ENCODE measurements at regions not wholly inside any gene's neighbourhood (a gene's known extent, or its start where the extent isn't known, plus 50 kb on each side); places are given as distances from the start of the nearest gene placed in this dataset.

DNA sequence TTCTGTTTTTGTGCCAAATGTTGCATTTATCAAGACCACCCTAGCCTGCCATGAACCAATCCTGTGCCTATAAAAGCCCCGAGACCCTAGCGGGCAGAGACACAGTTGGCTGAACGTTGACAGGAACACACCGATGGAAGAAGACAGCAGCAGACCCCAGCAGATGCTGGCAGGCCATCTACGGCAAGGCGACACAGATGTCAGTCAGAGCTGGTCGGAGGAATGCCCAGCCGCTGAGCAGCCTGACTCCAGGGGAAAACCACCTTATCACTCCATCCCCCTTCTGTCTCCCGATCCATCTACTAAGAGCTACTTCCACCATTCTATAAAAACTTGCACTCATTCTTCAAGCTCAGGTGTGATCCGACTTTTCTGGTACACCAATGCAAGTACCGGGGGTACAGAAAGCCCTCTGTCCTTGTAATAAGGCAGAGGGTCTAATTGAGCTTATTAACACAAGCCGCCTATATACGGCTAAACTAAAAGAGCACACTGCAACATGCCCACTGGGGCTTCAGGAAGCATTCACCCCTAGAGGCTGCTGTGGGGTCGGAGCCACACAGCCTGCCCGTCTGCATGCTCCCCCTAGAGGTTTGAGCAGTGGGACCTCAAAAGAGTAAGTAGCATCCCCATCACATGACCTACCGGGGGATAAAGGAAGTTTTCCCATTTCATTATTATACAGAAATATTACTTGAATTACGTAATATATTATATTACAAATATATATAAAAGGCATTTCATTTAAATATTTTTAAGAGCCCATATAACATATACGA, 1156.3 kb upstream of the B3GALT2 start:
- WGBS: 95% methylated on average over 18 of the region's 18 CpGs
- H3K27ac ChIP-seq (ENCODE audit: low read depth in 1 of 2, low read length in 1 of 2): no peak overlapping the region
- no peak for DNase-seq (ENCODE audit: low read depth in 6 of 9, low spot score in 9 of 9)

DNA sequence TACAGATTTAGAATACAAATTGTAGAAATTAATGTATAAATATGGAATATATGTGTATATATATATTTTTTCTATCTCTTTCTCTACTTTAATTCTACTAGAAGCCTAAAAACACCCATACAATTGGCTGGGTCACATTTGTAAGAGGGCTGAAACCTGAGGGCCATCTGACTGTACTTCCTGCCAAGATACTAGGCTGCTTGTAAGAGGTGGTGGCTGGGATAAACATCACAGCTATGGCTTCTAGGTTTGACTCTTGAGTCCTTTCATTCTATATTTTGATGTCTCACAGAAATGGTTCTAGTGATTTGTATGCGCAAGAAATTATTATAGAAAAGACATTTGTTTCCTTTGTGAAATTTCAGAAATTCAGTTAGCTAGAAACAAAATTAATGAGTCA, 1155.2 kb upstream of the B3GALT2 start:
- no peak for DNase-seq (ENCODE audit: low read depth in 6 of 9, low spot score in 9 of 9)
- Histone ChIP-seq H3K9me3 (ENCODE audit: control insufficient read depth in 2 of 2, insufficient read depth in 1 of 2, low read length in 1 of 2) (no peaks in the 10 kb centered on the region), H3K27me3 (ENCODE audit: control insufficient read depth in 2 of 2, insufficient read depth in 1 of 2, low read length in 1 of 2) (no peaks in the 10 kb centered on the region), H3K4me3 (ENCODE audit: low read length in 2 of 2) (no peak overlapping the region), H3K36me3 (ENCODE audit: control insufficient read depth in 2 of 2, insufficient read depth in 2 of 2, low read length in 1 of 2) (no peaks in the 10 kb centered on the region), H3K4me1 (ENCODE audit: control insufficient read depth in 2 of 2, insufficient read depth in 2 of 2, low read length in 2 of 2) (no peaks in the 10 kb centered on the region), H3K27ac (ENCODE audit: low read depth in 1 of 2, low read length in 1 of 2) (no peak overlapping the region)
- WGBS: 98% methylated on average over 1 of the region's 1 CpG

More for the DNA sequence above, 1156.3 kb upstream of the B3GALT2 start:
- H3K36me3 ChIP-seq (ENCODE audit: control insufficient read depth in 2 of 2, insufficient read depth in 2 of 2, low read length in 1 of 2): no peaks in the 10 kb centered on the region
- H3K4me1 ChIP-seq (ENCODE audit: control insufficient read depth in 2 of 2, insufficient read depth in 2 of 2, low read length in 2 of 2): no peaks in the 10 kb centered on the region
- no peaks in the 10 kb centered on the region for H3K9me3 ChIP-seq (ENCODE audit: control insufficient read depth in 2 of 2, insufficient read depth in 1 of 2, low read length in 1 of 2)
- no peaks in the 10 kb centered on the region for H3K27me3 ChIP-seq (ENCODE audit: control insufficient read depth in 2 of 2, insufficient read depth in 1 of 2, low read length in 1 of 2)
- no peak overlapping the region for H3K4me3 ChIP-seq (ENCODE audit: low read length in 2 of 2)

DNA sequence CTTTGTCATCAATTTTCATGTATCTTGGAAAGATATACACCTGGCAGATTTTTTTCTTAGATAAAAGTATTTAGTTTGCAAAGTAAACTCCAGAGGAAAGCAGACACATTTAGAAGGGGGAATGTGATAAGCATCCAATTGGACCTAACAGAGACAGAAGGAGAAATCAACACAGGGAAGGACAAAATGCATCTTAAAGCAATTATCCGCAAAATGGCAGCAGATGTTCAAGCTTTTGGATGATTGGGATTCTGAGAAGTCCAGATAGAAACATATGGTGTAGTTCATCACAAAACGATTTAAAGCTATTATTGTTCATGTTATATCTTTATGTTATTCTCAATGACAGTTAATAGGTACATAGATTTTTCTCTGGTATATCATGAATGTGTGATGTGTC, 1153.1 kb upstream of the B3GALT2 start:
- no peaks in the 10 kb centered on the region for H3K27me3 ChIP-seq (ENCODE audit: control insufficient read depth in 2 of 2, insufficient read depth in 1 of 2, low read length in 1 of 2)
- no peak overlapping the region for H3K4me3 ChIP-seq (ENCODE audit: low read length in 2 of 2)
- WGBS: 96% methylated on average over 2 of the region's 2 CpGs
- no peaks in the 10 kb centered on the region for H3K36me3 ChIP-seq (ENCODE audit: control insufficient read depth in 2 of 2, insufficient read depth in 2 of 2, low read length in 1 of 2)
- DNase-seq (ENCODE audit: low read depth in 6 of 9, low spot score in 9 of 9): no peak
- no peaks in the 10 kb centered on the region for H3K9me3 ChIP-seq (ENCODE audit: control insufficient read depth in 2 of 2, insufficient read depth in 1 of 2, low read length in 1 of 2)
- no peak overlapping the region for H3K27ac ChIP-seq (ENCODE audit: low read depth in 1 of 2, low read length in 1 of 2)
- no peaks in the 10 kb centered on the region for H3K4me1 ChIP-seq (ENCODE audit: control insufficient read depth in 2 of 2, insufficient read depth in 2 of 2, low read length in 2 of 2)

DNA sequence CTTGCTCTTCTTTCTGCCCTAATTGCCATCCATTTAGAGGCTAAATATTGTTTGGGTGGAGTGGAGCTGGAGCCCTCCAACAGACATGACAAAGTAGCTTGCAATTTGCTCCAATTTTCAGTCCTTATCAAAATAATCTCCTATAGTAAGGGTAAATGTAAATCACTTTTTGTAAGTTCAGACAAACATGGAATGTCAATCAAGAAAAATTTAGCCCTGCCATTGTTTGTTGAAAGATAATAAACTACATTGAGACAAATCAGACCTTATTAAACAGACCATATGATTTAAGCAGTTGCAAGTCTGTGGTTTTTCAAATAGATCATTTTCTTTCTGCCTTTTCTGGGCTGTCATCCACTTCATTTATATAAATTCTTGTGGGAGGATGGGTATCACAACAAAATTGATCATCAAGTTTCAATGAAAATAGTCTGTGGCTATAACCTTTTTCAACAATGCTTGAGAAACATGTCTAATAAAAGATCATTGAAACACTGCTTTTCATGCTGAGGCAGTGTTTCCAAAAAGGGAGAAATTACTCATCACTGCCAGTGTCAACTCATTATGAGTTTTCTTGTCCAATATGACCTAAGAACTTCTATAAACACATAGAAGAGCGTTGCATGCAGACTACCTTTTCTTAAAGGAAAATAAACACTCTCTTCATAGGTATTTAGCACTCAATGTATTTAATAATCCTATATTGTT, 1152.0 kb upstream of the B3GALT2 start:
- WGBS: 89% methylated on average over 1 of the region's 1 CpG
- Histone ChIP-seq H3K4me3 (ENCODE audit: low read length in 2 of 2) (no peak overlapping the region), H3K27ac (ENCODE audit: low read depth in 1 of 2, low read length in 1 of 2) (no peak overlapping the region), H3K27me3 (ENCODE audit: control insufficient read depth in 2 of 2, insufficient read depth in 1 of 2, low read length in 1 of 2) (no peaks in the 10 kb centered on the region), H3K36me3 (ENCODE audit: control insufficient read depth in 2 of 2, insufficient read depth in 2 of 2, low read length in 1 of 2) (no peaks in the 10 kb centered on the region), H3K9me3 (ENCODE audit: control insufficient read depth in 2 of 2, insufficient read depth in 1 of 2, low read length in 1 of 2) (no peaks in the 10 kb centered on the region), H3K4me1 (ENCODE audit: control insufficient read depth in 2 of 2, insufficient read depth in 2 of 2, low read length in 2 of 2) (no peaks in the 10 kb centered on the region)
- DNase-seq (ENCODE audit: low read depth in 6 of 9, low spot score in 9 of 9): no peak

DNA sequence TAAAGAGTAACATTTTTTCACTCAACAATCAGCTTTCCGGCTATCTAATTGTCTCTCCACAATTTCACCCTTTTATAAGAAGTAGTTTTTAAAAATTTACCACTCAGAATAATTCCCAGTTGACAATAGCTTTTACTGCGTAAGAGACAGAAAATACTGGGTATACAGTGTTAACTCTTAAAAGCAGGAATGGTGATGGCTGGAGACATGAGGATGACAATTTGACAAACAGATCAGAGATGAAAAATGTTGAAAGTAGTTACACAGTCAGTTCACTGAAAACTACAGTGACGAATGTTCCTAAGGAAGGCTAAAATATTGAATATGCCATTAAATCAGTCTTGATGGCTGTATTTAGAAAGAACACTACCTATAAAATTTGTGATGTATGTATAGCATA, 1146.8 kb upstream of the B3GALT2 start:
- Histone ChIP-seq H3K27ac (ENCODE audit: low read depth in 1 of 2, low read length in 1 of 2) (no peak overlapping the region), H3K36me3 (ENCODE audit: control insufficient read depth in 2 of 2, insufficient read depth in 2 of 2, low read length in 1 of 2) (no peaks in the 10 kb centered on the region), H3K4me3 (ENCODE audit: low read length in 2 of 2) (no peak overlapping the region), H3K9me3 (ENCODE audit: control insufficient read depth in 2 of 2, insufficient read depth in 1 of 2, low read length in 1 of 2) (no peaks in the 10 kb centered on the region), H3K4me1 (ENCODE audit: control insufficient read depth in 2 of 2, insufficient read depth in 2 of 2, low read length in 2 of 2) (no peaks in the 10 kb centered on the region), H3K27me3 (ENCODE audit: control insufficient read depth in 2 of 2, insufficient read depth in 1 of 2, low read length in 1 of 2) (no peaks in the 10 kb centered on the region)
- DNase-seq (ENCODE audit: low read depth in 6 of 9, low spot score in 9 of 9): no peak
- WGBS: 98% methylated on average over 3 of the region's 3 CpGs

DNA sequence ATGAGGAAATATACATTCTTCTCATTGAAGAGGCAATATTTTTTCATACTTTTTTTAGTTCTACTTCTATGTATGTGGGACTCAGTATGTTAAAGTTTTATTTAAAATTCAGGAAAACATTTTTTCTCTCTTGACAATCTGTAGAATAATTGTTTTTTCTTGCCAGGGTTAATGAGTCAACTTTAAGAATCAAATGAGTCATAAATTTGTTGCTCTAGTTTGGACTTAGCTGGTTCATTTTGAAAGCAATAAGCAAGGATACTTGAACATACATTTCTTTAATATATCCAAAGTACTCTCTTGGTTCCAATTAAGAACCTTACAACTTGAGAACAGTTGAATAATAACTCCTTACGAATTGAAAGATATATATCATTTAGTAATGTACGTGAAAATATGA, 1145.3 kb upstream of the B3GALT2 start:
- no peaks in the 10 kb centered on the region for H3K27me3 ChIP-seq (ENCODE audit: control insufficient read depth in 2 of 2, insufficient read depth in 1 of 2, low read length in 1 of 2)
- no peak overlapping the region for H3K27ac ChIP-seq (ENCODE audit: low read depth in 1 of 2, low read length in 1 of 2)
- 95% methylated on average over 2 of the region's 2 CpGs for whole genome bisulfite sequencing
- no peak overlapping the region for H3K4me3 ChIP-seq (ENCODE audit: low read length in 2 of 2)
- DNase-seq (ENCODE audit: low read depth in 6 of 9, low spot score in 9 of 9): no peak
- no peaks in the 10 kb centered on the region for H3K4me1 ChIP-seq (ENCODE audit: control insufficient read depth in 2 of 2, insufficient read depth in 2 of 2, low read length in 2 of 2)
- H3K36me3 ChIP-seq (ENCODE audit: control insufficient read depth in 2 of 2, insufficient read depth in 2 of 2, low read length in 1 of 2): no peaks in the 10 kb centered on the region
- H3K9me3 ChIP-seq (ENCODE audit: control insufficient read depth in 2 of 2, insufficient read depth in 1 of 2, low read length in 1 of 2): no peaks in the 10 kb centered on the region

DNA sequence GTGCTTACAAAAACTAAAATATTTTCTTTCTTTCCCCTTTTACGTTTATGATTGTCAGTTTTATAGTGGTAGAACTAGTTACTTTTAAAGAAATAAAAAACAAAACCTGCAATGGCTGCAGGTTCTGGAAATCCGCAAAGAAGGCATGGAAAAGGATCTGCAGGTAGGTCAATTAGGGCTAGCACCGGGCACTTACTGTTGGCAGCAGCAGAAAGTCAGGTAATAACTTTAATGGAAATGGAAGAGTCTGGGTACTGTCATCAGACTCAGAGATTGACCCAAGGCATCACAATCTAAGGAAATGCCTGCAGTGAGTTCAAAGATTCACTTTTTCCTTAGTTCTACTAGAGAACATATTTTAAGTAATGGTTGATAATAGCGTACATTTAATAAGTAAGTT, 1136.3 kb upstream of the B3GALT2 start:
- H3K27ac ChIP-seq (ENCODE audit: low read depth in 1 of 2, low read length in 1 of 2): no peak overlapping the region
- 97% methylated on average over 4 of the region's 4 CpGs for WGBS
- H3K4me3 ChIP-seq (ENCODE audit: low read length in 2 of 2): no peak overlapping the region
- H3K4me1 ChIP-seq (ENCODE audit: control insufficient read depth in 2 of 2, insufficient read depth in 2 of 2, low read length in 2 of 2): no peaks in the 10 kb centered on the region
- DNase-seq (ENCODE audit: low read depth in 6 of 9, low spot score in 9 of 9): no peak
- no peaks in the 10 kb centered on the region for H3K9me3 ChIP-seq (ENCODE audit: control insufficient read depth in 2 of 2, insufficient read depth in 1 of 2, low read length in 1 of 2)
- H3K36me3 ChIP-seq (ENCODE audit: control insufficient read depth in 2 of 2, insufficient read depth in 2 of 2, low read length in 1 of 2): no peaks in the 10 kb centered on the region
- H3K27me3 ChIP-seq (ENCODE audit: control insufficient read depth in 2 of 2, insufficient read depth in 1 of 2, low read length in 1 of 2): no peaks in the 10 kb centered on the region

DNA sequence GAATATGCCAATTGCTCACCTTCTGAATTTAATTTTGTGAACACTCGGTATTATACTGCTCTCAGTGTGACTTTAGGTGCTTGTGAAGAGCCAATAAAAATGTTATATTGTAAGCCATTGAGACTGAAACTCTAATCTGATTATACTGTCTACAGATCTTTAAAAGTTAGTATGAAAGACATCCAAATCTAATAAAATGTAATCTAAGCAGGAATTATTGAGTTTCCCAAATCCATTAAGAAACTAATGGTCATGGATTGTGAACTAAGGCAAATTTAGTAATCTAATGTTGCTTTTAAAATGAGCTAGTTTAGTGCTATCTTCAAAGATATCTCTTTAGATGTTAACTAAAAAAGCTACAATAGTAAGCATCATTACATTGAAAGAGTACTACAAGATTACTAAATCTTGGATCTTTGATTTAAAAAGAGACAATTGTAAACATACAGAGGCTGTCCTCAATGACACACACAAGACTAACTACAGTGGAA, 1132.4 kb upstream of the B3GALT2 start:
- no peak for DNase-seq (ENCODE audit: low read depth in 6 of 9, low spot score in 9 of 9)
- Histone ChIP-seq H3K27me3 (ENCODE audit: control insufficient read depth in 2 of 2, insufficient read depth in 1 of 2, low read length in 1 of 2) (no peaks in the 10 kb centered on the region), H3K27ac (ENCODE audit: low read depth in 1 of 2, low read length in 1 of 2) (no peak overlapping the region), H3K9me3 (ENCODE audit: control insufficient read depth in 2 of 2, insufficient read depth in 1 of 2, low read length in 1 of 2) (no peaks in the 10 kb centered on the region), H3K4me3 (ENCODE audit: low read length in 2 of 2) (no peak overlapping the region), H3K4me1 (ENCODE audit: control insufficient read depth in 2 of 2, insufficient read depth in 2 of 2, low read length in 2 of 2) (no peaks in the 10 kb centered on the region), H3K36me3 (ENCODE audit: control insufficient read depth in 2 of 2, insufficient read depth in 2 of 2, low read length in 1 of 2) (no peaks in the 10 kb centered on the region)
- 96% methylated on average over 1 of the region's 1 CpG for WGBS

DNA sequence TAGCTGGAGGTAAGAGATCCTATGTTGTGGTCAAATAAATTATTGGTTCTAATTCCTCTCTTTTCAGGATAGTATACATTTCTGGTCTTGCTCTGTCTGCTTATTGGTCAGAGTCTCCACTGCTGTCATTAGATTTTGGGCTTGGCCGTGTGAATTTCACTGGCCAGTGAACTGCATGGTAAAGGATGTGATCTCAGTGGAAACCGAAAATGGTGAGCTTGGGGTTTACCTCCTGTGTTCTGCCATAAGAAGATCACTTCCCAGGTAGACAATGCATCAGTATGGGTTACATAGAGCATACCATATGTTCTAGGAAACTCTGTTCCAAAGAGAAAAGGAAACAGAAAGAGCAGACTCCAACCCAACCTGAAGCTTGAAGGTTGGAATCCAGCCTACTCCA, 1123.3 kb upstream of the B3GALT2 start:
- WGBS: 97% methylated on average over 2 of the region's 2 CpGs
- Histone ChIP-seq H3K27ac (ENCODE audit: low read depth in 1 of 2, low read length in 1 of 2) (no peak overlapping the region), H3K27me3 (ENCODE audit: control insufficient read depth in 2 of 2, insufficient read depth in 1 of 2, low read length in 1 of 2) (no peaks in the 10 kb centered on the region), H3K4me1 (ENCODE audit: control insufficient read depth in 2 of 2, insufficient read depth in 2 of 2, low read length in 2 of 2) (no peaks in the 10 kb centered on the region), H3K4me3 (ENCODE audit: low read length in 2 of 2) (no peak overlapping the region), H3K9me3 (ENCODE audit: control insufficient read depth in 2 of 2, insufficient read depth in 1 of 2, low read length in 1 of 2) (no peaks in the 10 kb centered on the region), H3K36me3 (ENCODE audit: control insufficient read depth in 2 of 2, insufficient read depth in 2 of 2, low read length in 1 of 2) (no peaks in the 10 kb centered on the region)
- DNase-seq (ENCODE audit: low read depth in 6 of 9, low spot score in 9 of 9): no peak
